ENCODE measurements at regions not wholly inside any gene's neighbourhood (a gene's known extent, or its start where the extent isn't known, plus 50 kb on each side); places are given as distances from the start of the nearest gene placed in this dataset.

GRCh38 chr3:176927706-176928581, 269.3 kb downstream of the TBL1XR1 start:
- TF ChIP-seq CTCF (IDR thresholded peaks at IDR 0.05) (no peak), ZSCAN18 (CRISPR knock-in tag; IDR thresholded peaks at IDR 0.05) (no peak), ATF3 (CRISPR knock-in tag; conservative IDR thresholded peaks at IDR 0.05) (no peak), CDX4 (CRISPR knock-in tag; IDR thresholded peaks at IDR 0.05; ENCODE audit: borderline replicate concordance) (no peak), TEAD4 (CRISPR knock-in tag; IDR thresholded peaks at IDR 0.05) (no peak), ATF1 (CRISPR knock-in tag; IDR thresholded peaks at IDR 0.05) (no peak), ZNF512 (CRISPR knock-in tag; IDR thresholded peaks at IDR 0.05; ENCODE audit: borderline replicate concordance) (no peak), E2F4 (CRISPR knock-in tag; IDR thresholded peaks at IDR 0.05; ENCODE audit: borderline replicate concordance, low read depth) (no peak), CBFB (CRISPR knock-in tag; IDR thresholded peaks at IDR 0.05; ENCODE audit: low read depth) (no peak), GRHL2 (CRISPR knock-in tag; IDR thresholded peaks at IDR 0.05; ENCODE audit: insufficient replicate concordance, severe bottlenecking) (no peak)
- TF ChIP-seq, protein P1, sequence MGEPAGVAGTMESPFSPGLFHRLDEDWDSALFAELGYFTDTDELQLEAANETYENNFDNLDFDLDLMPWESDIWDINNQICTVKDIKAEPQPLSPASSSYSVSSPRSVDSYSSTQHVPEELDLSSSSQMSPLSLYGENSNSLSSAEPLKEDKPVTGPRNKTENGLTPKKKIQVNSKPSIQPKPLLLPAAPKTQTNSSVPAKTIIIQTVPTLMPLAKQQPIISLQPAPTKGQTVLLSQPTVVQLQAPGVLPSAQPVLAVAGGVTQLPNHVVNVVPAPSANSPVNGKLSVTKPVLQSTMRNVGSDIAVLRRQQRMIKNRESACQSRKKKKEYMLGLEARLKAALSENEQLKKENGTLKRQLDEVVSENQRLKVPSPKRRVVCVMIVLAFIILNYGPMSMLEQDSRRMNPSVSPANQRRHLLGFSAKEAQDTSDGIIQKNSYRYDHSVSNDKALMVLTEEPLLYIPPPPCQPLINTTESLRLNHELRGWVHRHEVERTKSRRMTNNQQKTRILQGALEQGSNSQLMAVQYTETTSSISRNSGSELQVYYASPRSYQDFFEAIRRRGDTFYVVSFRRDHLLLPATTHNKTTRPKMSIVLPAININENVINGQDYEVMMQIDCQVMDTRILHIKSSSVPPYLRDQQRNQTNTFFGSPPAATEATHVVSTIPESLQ (CRISPR knock-in tag; IDR thresholded peaks at IDR 0.05) = no peak
- TF ChIP-seq, protein P2, sequence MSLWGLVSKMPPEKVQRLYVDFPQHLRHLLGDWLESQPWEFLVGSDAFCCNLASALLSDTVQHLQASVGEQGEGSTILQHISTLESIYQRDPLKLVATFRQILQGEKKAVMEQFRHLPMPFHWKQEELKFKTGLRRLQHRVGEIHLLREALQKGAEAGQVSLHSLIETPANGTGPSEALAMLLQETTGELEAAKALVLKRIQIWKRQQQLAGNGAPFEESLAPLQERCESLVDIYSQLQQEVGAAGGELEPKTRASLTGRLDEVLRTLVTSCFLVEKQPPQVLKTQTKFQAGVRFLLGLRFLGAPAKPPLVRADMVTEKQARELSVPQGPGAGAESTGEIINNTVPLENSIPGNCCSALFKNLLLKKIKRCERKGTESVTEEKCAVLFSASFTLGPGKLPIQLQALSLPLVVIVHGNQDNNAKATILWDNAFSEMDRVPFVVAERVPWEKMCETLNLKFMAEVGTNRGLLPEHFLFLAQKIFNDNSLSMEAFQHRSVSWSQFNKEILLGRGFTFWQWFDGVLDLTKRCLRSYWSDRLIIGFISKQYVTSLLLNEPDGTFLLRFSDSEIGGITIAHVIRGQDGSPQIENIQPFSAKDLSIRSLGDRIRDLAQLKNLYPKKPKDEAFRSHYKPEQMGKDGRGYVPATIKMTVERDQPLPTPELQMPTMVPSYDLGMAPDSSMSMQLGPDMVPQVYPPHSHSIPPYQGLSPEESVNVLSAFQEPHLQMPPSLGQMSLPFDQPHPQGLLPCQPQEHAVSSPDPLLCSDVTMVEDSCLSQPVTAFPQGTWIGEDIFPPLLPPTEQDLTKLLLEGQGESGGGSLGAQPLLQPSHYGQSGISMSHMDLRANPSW (CRISPR knock-in tag; conservative IDR thresholded peaks at IDR 0.05; ENCODE audit: low read depth) = no peak

All from WTC11 (cell line).